ENCODE measurements at regions not wholly inside any gene's neighbourhood (a gene's known extent, or its start where the extent isn't known, plus 50 kb on each side); places are given as distances from the start of the nearest gene placed in this dataset.

DNA sequence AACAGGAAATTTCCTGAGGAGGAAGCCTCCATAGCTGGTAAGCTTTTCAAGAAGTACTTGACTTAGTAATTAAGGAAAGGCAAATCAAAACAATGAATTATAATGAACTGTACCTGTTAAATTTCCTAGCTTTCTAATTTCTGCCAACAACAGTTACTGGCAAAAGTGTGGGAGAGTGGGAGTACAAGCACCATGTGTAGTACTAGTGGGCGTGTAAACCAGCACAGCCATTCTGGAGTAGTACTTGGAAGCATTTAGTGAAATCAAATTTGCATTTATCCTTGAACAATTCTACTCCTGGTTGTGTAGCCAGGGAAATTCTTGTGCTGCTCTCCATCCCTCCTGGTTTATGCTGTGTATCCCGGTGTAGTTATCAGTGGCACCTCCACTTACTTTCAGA is 190.8 kb downstream of the PRDM2 start:
- DNase-seq (ENCODE audit: low spot score, unreplicated experiment), result no peak
- peaks cover 52% of the 10 kb centered on the region for H3K27me3 Mint-ChIP-seq
- no peak overlapping the region for H3K4me3 Mint-ChIP-seq (ENCODE audit: low read depth)
- H3K9me3 Mint-ChIP-seq (ENCODE audit: low read depth), result peaks cover 4% of the 10 kb centered on the region
- no peaks in the 10 kb centered on the region for H3K36me3 Mint-ChIP-seq (ENCODE audit: insufficient read depth)
- TF ChIP-seq CTCF (IDR thresholded peaks at IDR 0.05; ENCODE audit: unreplicated experiment), result no peak
- H3K4me1 Mint-ChIP-seq (ENCODE audit: low read depth), result peaks cover 7% of the 10 kb centered on the region
- no peak overlapping the region for H3K27ac Mint-ChIP-seq

DNA sequence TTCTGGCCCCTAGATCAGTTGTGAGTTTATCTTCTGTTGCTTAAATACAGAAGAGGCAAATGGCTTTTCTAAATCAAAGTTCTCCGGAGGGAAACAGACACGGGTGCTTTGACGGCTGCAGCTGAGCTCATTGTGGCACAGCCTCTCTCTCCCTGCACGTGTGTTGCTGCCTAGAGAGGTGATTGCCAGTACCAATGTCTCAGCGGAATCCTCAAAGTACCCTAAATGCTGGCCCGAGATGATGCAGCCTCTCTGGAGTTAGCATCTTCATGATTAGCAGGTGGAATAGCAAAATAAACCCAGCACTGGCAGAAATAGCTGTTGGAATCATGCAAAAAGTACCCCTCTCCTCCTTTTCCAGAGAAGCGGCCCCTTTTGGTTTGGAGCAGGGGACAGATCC is 192.2 kb downstream of the PRDM2 start:
- Mint-ChIP-seq H3K4me3 (ENCODE audit: low read depth) (peak overlapping the region; percentile 45), H3K27me3 (peaks cover 53% of the 10 kb centered on the region), H3K4me1 (ENCODE audit: low read depth) (peaks cover 7% of the 10 kb centered on the region), H3K36me3 (ENCODE audit: insufficient read depth) (no peaks in the 10 kb centered on the region), H3K27ac (no peak overlapping the region), H3K9me3 (ENCODE audit: low read depth) (peaks cover 4% of the 10 kb centered on the region)
- DNase-seq (ENCODE audit: low spot score, unreplicated experiment), result no peak
- TF ChIP-seq CTCF (IDR thresholded peaks at IDR 0.05; ENCODE audit: unreplicated experiment), result no peak

GRCh38 chr1:13892671-13893325 is 192.8 kb downstream of the PRDM2 start:
- Mint-ChIP-seq H3K27ac (no peak overlapping the region), H3K27me3 (peaks cover 59% of the 10 kb centered on the region), H3K4me3 (ENCODE audit: low read depth) (peak overlapping the region; percentile 45), H3K36me3 (ENCODE audit: insufficient read depth) (no peaks in the 10 kb centered on the region), H3K4me1 (ENCODE audit: low read depth) (peaks cover 7% of the 10 kb centered on the region), H3K9me3 (ENCODE audit: low read depth) (peaks cover 4% of the 10 kb centered on the region)
- DNase-seq (ENCODE audit: low spot score, unreplicated experiment), result peak; percentile 33
- TF ChIP-seq CTCF (IDR thresholded peaks at IDR 0.05; ENCODE audit: unreplicated experiment), result no peak

- no peak for DNase-seq (ENCODE audit: low spot score, unreplicated experiment)
- H3K36me3 Mint-ChIP-seq (ENCODE audit: insufficient read depth), result no peaks in the 10 kb centered on the region
- peak overlapping the region; percentile 63 for H3K4me3 Mint-ChIP-seq (ENCODE audit: low read depth)
- no peak overlapping the region for H3K27ac Mint-ChIP-seq
- peaks cover 7% of the 10 kb centered on the region for H3K4me1 Mint-ChIP-seq (ENCODE audit: low read depth)
- TF ChIP-seq CTCF (IDR thresholded peaks at IDR 0.05; ENCODE audit: unreplicated experiment), result no peak
- H3K9me3 Mint-ChIP-seq (ENCODE audit: low read depth), result peaks cover 4% of the 10 kb centered on the region
- H3K27me3 Mint-ChIP-seq, result peaks cover 66% of the 10 kb centered on the region
These were observed 193.4 kb downstream of the PRDM2 start for GRCh38 chr1:13893409-13893821.

- H3K9me3 Mint-ChIP-seq (ENCODE audit: low read depth), result no peaks in the 10 kb centered on the region
- no peaks in the 10 kb centered on the region for H3K36me3 Mint-ChIP-seq (ENCODE audit: insufficient read depth)
- H3K4me1 Mint-ChIP-seq (ENCODE audit: low read depth), result peaks cover 9% of the 10 kb centered on the region
- no peak overlapping the region for H3K4me3 Mint-ChIP-seq (ENCODE audit: low read depth)
- H3K27ac Mint-ChIP-seq, result no peak overlapping the region
- TF ChIP-seq CTCF (IDR thresholded peaks at IDR 0.05; ENCODE audit: unreplicated experiment), result no peak
- peaks cover 50% of the 10 kb centered on the region for H3K27me3 Mint-ChIP-seq
- DNase-seq (ENCODE audit: low spot score, unreplicated experiment), result no peak
These were observed 196.9 kb downstream of the PRDM2 start for GRCh38 chr1:13896932-13897331.
